Naive thymus-derived CD8-positive, alpha-beta T cell (primary cell): ENCODE measurements at regions not wholly inside any gene's neighbourhood (a gene's known extent, or its start where the extent isn't known, plus 50 kb on each side); places are given as distances from the start of the nearest gene placed in this dataset.
A peak's percentile ranks its signal among the peaks of the same experiment; 100 is the strongest.

Experiments used
- ATAC-seq, 2 donors: fragments of 150-1000 bp; cut with Tn5 transposase in 1 of 2; sonication (Bioruptor Pico), chemical (Tn5 transposase) in 1 of 2; 1 replicate in 1 of 2; 2 replicates in 1 of 2; pipeline ENCODE4 v1.10.0; 2021; ENCODE audit warnings: mild to moderate bottlenecking in 2 of 2, moderate library complexity in 2 of 2
- POLR2A ChIA-PET: fragments of 350-600 bp; sonication (Branson Sonifier 250); formaldehyde crosslinking; loops from one replicate; lab custom pipeline; 2021; ENCODE audit warnings: antibody characterized with exemption; lab: Charles Lee
- DNase-seq, 10 donors: peaks; one replicate each; pipeline versions ENCODE4 v3.0.0 to v3.0.0-alpha.2; 2020 to 2022
- H3K27ac Mint-ChIP-seq, 10 donors: one replicate each; pipeline ENCODE4 v1.8.0; 2020 to 2022; ENCODE audit warnings: mild to moderate bottlenecking in 10 of 10, mixed read lengths in 10 of 10, moderate library complexity in 4 of 10, inconsistent platforms in 1 of 10
- H3K27me3 Mint-ChIP-seq, 5 donors: one replicate each; pipeline ENCODE4 v1.8.0; 2021 to 2022; ENCODE audit warnings: mixed read lengths in 5 of 5
- H3K36me3 Mint-ChIP-seq, 3 donors: one replicate each; pipeline ENCODE4 v1.8.0; 2020 to 2022; ENCODE audit warnings: mixed read lengths in 3 of 3, mild to moderate bottlenecking in 2 of 3, inconsistent platforms in 1 of 3
- H3K4me1 Mint-ChIP-seq, 4 donors: one replicate each; pipeline ENCODE4 v1.8.0; 2021 to 2022; ENCODE audit warnings: mixed read lengths in 4 of 4
- H3K4me3 Mint-ChIP-seq, 10 donors: one replicate each; pipeline ENCODE4 v1.8.0; 2020 to 2022; ENCODE audit warnings: mild to moderate bottlenecking in 10 of 10, mixed read lengths in 10 of 10, moderate library complexity in 6 of 10, inconsistent platforms in 1 of 10
- H3K9me3 Mint-ChIP-seq, 9 donors: one replicate each; pipeline ENCODE4 v1.8.0; 2020 to 2022; ENCODE audit warnings: mixed read lengths in 9 of 9, mild to moderate bottlenecking in 3 of 9, inconsistent platforms in 1 of 9, moderate library complexity in 1 of 9

- peaks cover 0 to 10% (median 4%) of the 10 kb centered on the region in 5 donors for H3K27me3 Mint-ChIP-seq
- no peak overlapping the region for H3K4me3 Mint-ChIP-seq
- no peaks in the 10 kb centered on the region for H3K36me3 Mint-ChIP-seq
- no peak for DNase-seq
- ATAC-seq, result no peak
- peaks cover 0 to 6% (median 0%) of the 10 kb centered on the region in 9 donors for H3K9me3 Mint-ChIP-seq
- no peaks in the 10 kb centered on the region for H3K4me1 Mint-ChIP-seq
- POLR2A ChIA-PET, result no interaction called here
- no peak overlapping the region for H3K27ac Mint-ChIP-seq
These were observed 315.8 kb downstream of the HAPSTR1 start for GRCh38 chr16:9407206-9407758.

GRCh38 chr16:9408297-9408878 lies 316.9 kb downstream of the HAPSTR1 start:
- Mint-ChIP-seq H3K36me3 (no peaks in the 10 kb centered on the region), H3K9me3 (peaks cover 0 to 6% (median 0%) of the 10 kb centered on the region in 9 donors), H3K4me3 (no peak overlapping the region), H3K27me3 (peaks cover 0 to 10% (median 4%) of the 10 kb centered on the region in 5 donors), H3K4me1 (no peaks in the 10 kb centered on the region), H3K27ac (no peak overlapping the region)
- POLR2A ChIA-PET, result no interaction called here
- no peak for DNase-seq
- ATAC-seq, result no peak

- Mint-ChIP-seq H3K4me1 (no peaks in the 10 kb centered on the region), H3K27ac (no peak overlapping the region), H3K4me3 (no peak overlapping the region), H3K9me3 (peaks cover 0 to 6% (median 0%) of the 10 kb centered on the region in 9 donors), H3K36me3 (no peaks in the 10 kb centered on the region), H3K27me3 (peaks cover 0 to 10% (median 4%) of the 10 kb centered on the region in 5 donors)
- no peak for ATAC-seq
- POLR2A ChIA-PET, result no interaction called here
- no peak for DNase-seq
These were observed 318.4 kb downstream of the HAPSTR1 start for GRCh38 chr16:9409560-9410493.

- Mint-ChIP-seq H3K4me1 (no peaks in the 10 kb centered on the region), H3K4me3 (no peak overlapping the region), H3K36me3 (no peaks in the 10 kb centered on the region), H3K27ac (no peak overlapping the region), H3K27me3 (peaks cover 0 to 10% (median 5%) of the 10 kb centered on the region in 5 donors), H3K9me3 (peaks cover 0 to 6% (median 4%) of the 10 kb centered on the region in 9 donors)
- ATAC-seq (no peak), DNase-seq (no peak)
- POLR2A ChIA-PET, result no interaction called here
These were observed 320.0 kb downstream of the HAPSTR1 start for GRCh38 chr16:9411426-9411825.

- Mint-ChIP-seq H3K27ac (no peak overlapping the region), H3K36me3 (no peaks in the 10 kb centered on the region), H3K9me3 (peaks cover 0 to 15% (median 5%) of the 10 kb centered on the region in 9 donors), H3K4me1 (no peaks in the 10 kb centered on the region), H3K27me3 (peaks cover 0 to 10% (median 5%) of the 10 kb centered on the region in 5 donors), H3K4me3 (no peak overlapping the region)
- ATAC-seq, result no peak
- no peak for DNase-seq
- POLR2A ChIA-PET, result no interaction called here
These were observed 320.8 kb downstream of the HAPSTR1 start for GRCh38 chr16:9412031-9412914.

GRCh38 chr16:9412915-9413264 lies 321.4 kb downstream of the HAPSTR1 start:
- H3K4me1 Mint-ChIP-seq, result no peaks in the 10 kb centered on the region
- no peak overlapping the region for H3K27ac Mint-ChIP-seq
- H3K4me3 Mint-ChIP-seq, result no peak overlapping the region
- POLR2A ChIA-PET, result no interaction called here
- no peaks in the 10 kb centered on the region for H3K36me3 Mint-ChIP-seq
- H3K9me3 Mint-ChIP-seq, result peaks cover 0 to 17% (median 5%) of the 10 kb centered on the region in 9 donors
- DNase-seq (no peak), ATAC-seq (no peak)
- peaks cover 0 to 10% (median 5%) of the 10 kb centered on the region in 5 donors for H3K27me3 Mint-ChIP-seq

GRCh38 chr16:9415545-9415944 lies 324.1 kb downstream of the HAPSTR1 start:
- Mint-ChIP-seq H3K9me3 (peaks cover 0 to 26% (median 7%) of the 10 kb centered on the region in 9 donors), H3K36me3 (no peaks in the 10 kb centered on the region), H3K27me3 (peaks cover 0 to 10% (median 2%) of the 10 kb centered on the region in 5 donors), H3K4me3 (no peak overlapping the region), H3K4me1 (no peaks in the 10 kb centered on the region), H3K27ac (no peak overlapping the region)
- POLR2A ChIA-PET, result no interaction called here
- DNase-seq (no peak), ATAC-seq (no peak)

GRCh38 chr16:9417898-9418297 lies 326.5 kb downstream of the HAPSTR1 start:
- POLR2A ChIA-PET, result no interaction called here
- Mint-ChIP-seq H3K4me3 (no peak overlapping the region), H3K27me3 (peaks cover 0 to 8% (median 2%) of the 10 kb centered on the region in 5 donors), H3K9me3 (peaks cover 5 to 26% (median 7%) of the 10 kb centered on the region in 9 donors), H3K4me1 (no peaks in the 10 kb centered on the region), H3K36me3 (no peaks in the 10 kb centered on the region), H3K27ac (no peak overlapping the region)
- ATAC-seq, result no peak
- DNase-seq, result no peak

- ATAC-seq, result no peak
These were observed 327.7 kb downstream of the HAPSTR1 start for GRCh38 chr16:9419161-9419560.

GRCh38 chr16:9422762-9423513 lies 331.5 kb downstream of the HAPSTR1 start:
- H3K9me3 Mint-ChIP-seq, result peaks cover 0 to 11% (median 5%) of the 10 kb centered on the region in 9 donors
- ATAC-seq, result no peak
- no peak for DNase-seq
- no peaks in the 10 kb centered on the region for H3K36me3 Mint-ChIP-seq
- H3K27me3 Mint-ChIP-seq, result peaks cover 0 to 13% (median 2%) of the 10 kb centered on the region in 5 donors
- no peaks in the 10 kb centered on the region for H3K4me1 Mint-ChIP-seq
- no peak overlapping the region for H3K4me3 Mint-ChIP-seq
- no peak overlapping the region for H3K27ac Mint-ChIP-seq
- POLR2A ChIA-PET, result no interaction called here

More at GRCh38 chr16:9419161-9419560, 327.7 kb downstream of the HAPSTR1 start:
- H3K9me3 Mint-ChIP-seq, result peaks cover 5 to 26% (median 7%) of the 10 kb centered on the region in 9 donors
- H3K4me1 Mint-ChIP-seq, result no peaks in the 10 kb centered on the region
- H3K27ac Mint-ChIP-seq, result peak overlapping the region in 1 of 10 donors; percentile 60
- POLR2A ChIA-PET, result no interaction called here
- peaks cover 0 to 8% (median 2%) of the 10 kb centered on the region in 5 donors for H3K27me3 Mint-ChIP-seq
- no peak overlapping the region for H3K4me3 Mint-ChIP-seq
- no peak for DNase-seq
- H3K36me3 Mint-ChIP-seq, result no peaks in the 10 kb centered on the region

- ATAC-seq, result no peak
- H3K9me3 Mint-ChIP-seq, result peaks cover 0 to 6% (median 2%) of the 10 kb centered on the region in 9 donors
- no peaks in the 10 kb centered on the region for H3K36me3 Mint-ChIP-seq
- H3K4me3 Mint-ChIP-seq, result no peak overlapping the region
- DNase-seq, result no peak
- H3K27me3 Mint-ChIP-seq, result peaks cover 0 to 9% (median 2%) of the 10 kb centered on the region in 5 donors
- no peaks in the 10 kb centered on the region for H3K4me1 Mint-ChIP-seq
- POLR2A ChIA-PET, result no interaction called here
- H3K27ac Mint-ChIP-seq, result no peak overlapping the region
These were observed 333.8 kb downstream of the HAPSTR1 start for GRCh38 chr16:9425236-9425635.
